ENCODE measurements at regions not wholly inside any gene's neighbourhood (a gene's known extent, or its start where the extent isn't known, plus 50 kb on each side); places are given as distances from the start of the nearest gene placed in this dataset.

- no peak for DNase-seq
These were observed 55.7 kb downstream of the TIGD2 start for GRCh38 chr4:89166971-89167475.

GRCh38 chr4:89171176-89171805 is 60.0 kb downstream of the TIGD2 start:
- DNase-seq: peak; percentile 95

GRCh38 chr4:89172865-89173264 is 61.5 kb downstream of the TIGD2 start:
- DNase-seq: peak; percentile 26

- DNase-seq: peak; percentile 78
These were observed 62.2 kb downstream of the TIGD2 start for GRCh38 chr4:89173336-89174090.

GRCh38 chr4:89174784-89175183 is 63.5 kb downstream of the TIGD2 start:
- DNase-seq: no peak

- DNase-seq: no peak
These were observed 64.3 kb downstream of the TIGD2 start for GRCh38 chr4:89175611-89176010.

- no peak for DNase-seq
These were observed 66.5 kb downstream of the TIGD2 start for GRCh38 chr4:89177807-89178206.

GRCh38 chr4:89184407-89184806 is 73.1 kb downstream of the TIGD2 start:
- no peak for DNase-seq

Measured in DMS79 (cell line).